ENCODE measurements at regions not wholly inside any gene's neighbourhood (a gene's known extent, or its start where the extent isn't known, plus 50 kb on each side); places are given as distances from the start of the nearest gene placed in this dataset.

GRCh38 chr21:29430576-29430975, 131.9 kb downstream of the BACH1 start:
- ChIA-PET POLR2A (no interaction called here), CTCF (no interaction called here)
- Mint-ChIP-seq H3K27ac (0 out of 2 replicates have a peak overlapping the region, but pooled peaks have one; percentile 58), H3K36me3 (no peaks in the 10 kb centered on the region), H3K4me3 (no peak overlapping the region), H3K4me1 (peaks cover 18% of the 10 kb centered on the region), H3K27me3 (ENCODE audit: low read depth) (no peaks in the 10 kb centered on the region), H3K9me3 (no peaks in the 10 kb centered on the region)
- no peak for DNase-seq (ENCODE audit: low spot score)
- TF ChIP-seq FOXP1 (CRISPR knock-in tag; IDR thresholded peaks at IDR 0.05; ENCODE audit: borderline replicate concordance) (no peak), ZNF317 (CRISPR knock-in tag; IDR thresholded peaks at IDR 0.05; ENCODE audit: borderline replicate concordance, low read depth) (no peak), ELF4 (CRISPR knock-in tag; IDR thresholded peaks at IDR 0.05; ENCODE audit: low read depth) (no peak), CDX4 (CRISPR knock-in tag; IDR thresholded peaks at IDR 0.05; ENCODE audit: borderline replicate concordance) (no peak), ESRRA (CRISPR knock-in tag; IDR thresholded peaks at IDR 0.05; ENCODE audit: borderline replicate concordance) (no peak), NFE2L1 (CRISPR knock-in tag; IDR thresholded peaks at IDR 0.05) (no peak), NR1H2 (CRISPR knock-in tag; IDR thresholded peaks at IDR 0.05) (no peak), GABPB1 (CRISPR knock-in tag; IDR thresholded peaks at IDR 0.05) (no peak), FOXP4 (CRISPR knock-in tag; IDR thresholded peaks at IDR 0.05) (no peak), TEAD4 (CRISPR knock-in tag; IDR thresholded peaks at IDR 0.05) (no peak), E2F4 (CRISPR knock-in tag; IDR thresholded peaks at IDR 0.05; ENCODE audit: borderline replicate concordance, low read depth) (no peak)
- no peak for ATAC-seq

GRCh38 chr21:29431178-29431577, 132.5 kb downstream of the BACH1 start:
- ATAC-seq: no peak; the same call in 1 of the 2 replicates
- Mint-ChIP-seq H3K9me3 (no peaks in the 10 kb centered on the region), H3K27ac (no peak overlapping the region; the same call in 1 of the 2 replicates), H3K4me1 (peaks cover 23% of the 10 kb centered on the region), H3K36me3 (no peaks in the 10 kb centered on the region), H3K4me3 (no peak overlapping the region), H3K27me3 (ENCODE audit: low read depth) (no peaks in the 10 kb centered on the region)
- POLR2A ChIA-PET: no interaction called here
- DNase-seq (ENCODE audit: low spot score): no peak
- CTCF ChIA-PET: interaction anchor here (0.8 kb wide), 1 partner anchor 69 kb away, joined by 4 read pairs; no protein-coding TSS in a partner anchor
- TF ChIP-seq ELF4 (CRISPR knock-in tag; IDR thresholded peaks at IDR 0.05; ENCODE audit: low read depth) (no peak), USF2 (CRISPR knock-in tag; IDR thresholded peaks at IDR 0.05) (no peak), SMAD3 (CRISPR knock-in tag; IDR thresholded peaks at IDR 0.05; ENCODE audit: borderline replicate concordance) (no peak), FOXJ3 (CRISPR knock-in tag; IDR thresholded peaks at IDR 0.05; ENCODE audit: borderline replicate concordance) (no peak), ZSCAN18 (CRISPR knock-in tag; IDR thresholded peaks at IDR 0.05) (no peak), ZNF425 (CRISPR knock-in tag; conservative IDR thresholded peaks at IDR 0.05) (no peak), CDX4 (CRISPR knock-in tag; IDR thresholded peaks at IDR 0.05; ENCODE audit: borderline replicate concordance) (no peak)

Data from WTC11 (cell line).